ENCODE measurements at regions not wholly inside any gene's neighbourhood (a gene's known extent, or its start where the extent isn't known, plus 50 kb on each side); places are given as distances from the start of the nearest gene placed in this dataset.

GRCh38 chr9:95610006-95610785, 93.4 kb upstream of the PTCH1 start:
- TF ChIP-seq EP300 (IDR thresholded peaks at IDR 0.05) = no peak
- TF ChIP-seq, protein P1, sequence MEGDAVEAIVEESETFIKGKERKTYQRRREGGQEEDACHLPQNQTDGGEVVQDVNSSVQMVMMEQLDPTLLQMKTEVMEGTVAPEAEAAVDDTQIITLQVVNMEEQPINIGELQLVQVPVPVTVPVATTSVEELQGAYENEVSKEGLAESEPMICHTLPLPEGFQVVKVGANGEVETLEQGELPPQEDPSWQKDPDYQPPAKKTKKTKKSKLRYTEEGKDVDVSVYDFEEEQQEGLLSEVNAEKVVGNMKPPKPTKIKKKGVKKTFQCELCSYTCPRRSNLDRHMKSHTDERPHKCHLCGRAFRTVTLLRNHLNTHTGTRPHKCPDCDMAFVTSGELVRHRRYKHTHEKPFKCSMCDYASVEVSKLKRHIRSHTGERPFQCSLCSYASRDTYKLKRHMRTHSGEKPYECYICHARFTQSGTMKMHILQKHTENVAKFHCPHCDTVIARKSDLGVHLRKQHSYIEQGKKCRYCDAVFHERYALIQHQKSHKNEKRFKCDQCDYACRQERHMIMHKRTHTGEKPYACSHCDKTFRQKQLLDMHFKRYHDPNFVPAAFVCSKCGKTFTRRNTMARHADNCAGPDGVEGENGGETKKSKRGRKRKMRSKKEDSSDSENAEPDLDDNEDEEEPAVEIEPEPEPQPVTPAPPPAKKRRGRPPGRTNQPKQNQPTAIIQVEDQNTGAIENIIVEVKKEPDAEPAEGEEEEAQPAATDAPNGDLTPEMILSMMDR (IDR thresholded peaks at IDR 0.05) = no peak
- no peak for TF ChIP-seq POLR2A (IDR thresholded peaks at IDR 0.05)
